ENCODE measurements at regions not wholly inside any gene's neighbourhood (a gene's known extent, or its start where the extent isn't known, plus 50 kb on each side); places are given as distances from the start of the nearest gene placed in this dataset.

DNA sequence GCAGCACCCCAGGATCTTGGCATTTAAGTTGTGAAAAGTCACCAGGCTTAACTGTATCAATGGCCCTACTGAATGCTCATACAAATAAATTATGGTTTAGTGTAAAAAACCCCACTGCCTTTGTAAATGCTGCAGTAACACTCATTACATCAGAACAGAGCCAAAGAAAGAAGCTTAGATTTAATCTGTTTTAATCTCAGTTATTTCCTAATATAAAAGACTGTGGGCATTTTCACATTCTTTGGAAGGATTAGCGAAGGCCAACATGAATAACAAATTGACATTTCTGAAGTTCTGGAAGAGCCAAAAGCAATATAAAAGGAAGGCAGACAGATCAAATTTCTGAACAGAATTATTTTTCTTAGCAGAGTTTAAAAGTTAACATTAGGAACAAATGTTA lies 140.0 kb upstream of the HCCS start:
- no peak overlapping the region for H3K4me3 ChIP-seq (ENCODE audit: low read depth, low read length)
- DNase-seq (ENCODE audit: low read depth): no peak
- TF ChIP-seq, protein P1, sequence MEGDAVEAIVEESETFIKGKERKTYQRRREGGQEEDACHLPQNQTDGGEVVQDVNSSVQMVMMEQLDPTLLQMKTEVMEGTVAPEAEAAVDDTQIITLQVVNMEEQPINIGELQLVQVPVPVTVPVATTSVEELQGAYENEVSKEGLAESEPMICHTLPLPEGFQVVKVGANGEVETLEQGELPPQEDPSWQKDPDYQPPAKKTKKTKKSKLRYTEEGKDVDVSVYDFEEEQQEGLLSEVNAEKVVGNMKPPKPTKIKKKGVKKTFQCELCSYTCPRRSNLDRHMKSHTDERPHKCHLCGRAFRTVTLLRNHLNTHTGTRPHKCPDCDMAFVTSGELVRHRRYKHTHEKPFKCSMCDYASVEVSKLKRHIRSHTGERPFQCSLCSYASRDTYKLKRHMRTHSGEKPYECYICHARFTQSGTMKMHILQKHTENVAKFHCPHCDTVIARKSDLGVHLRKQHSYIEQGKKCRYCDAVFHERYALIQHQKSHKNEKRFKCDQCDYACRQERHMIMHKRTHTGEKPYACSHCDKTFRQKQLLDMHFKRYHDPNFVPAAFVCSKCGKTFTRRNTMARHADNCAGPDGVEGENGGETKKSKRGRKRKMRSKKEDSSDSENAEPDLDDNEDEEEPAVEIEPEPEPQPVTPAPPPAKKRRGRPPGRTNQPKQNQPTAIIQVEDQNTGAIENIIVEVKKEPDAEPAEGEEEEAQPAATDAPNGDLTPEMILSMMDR (IDR thresholded peaks at IDR 0.05; ENCODE audit: insufficient read depth, low read depth, low read length): no peak

DNA sequence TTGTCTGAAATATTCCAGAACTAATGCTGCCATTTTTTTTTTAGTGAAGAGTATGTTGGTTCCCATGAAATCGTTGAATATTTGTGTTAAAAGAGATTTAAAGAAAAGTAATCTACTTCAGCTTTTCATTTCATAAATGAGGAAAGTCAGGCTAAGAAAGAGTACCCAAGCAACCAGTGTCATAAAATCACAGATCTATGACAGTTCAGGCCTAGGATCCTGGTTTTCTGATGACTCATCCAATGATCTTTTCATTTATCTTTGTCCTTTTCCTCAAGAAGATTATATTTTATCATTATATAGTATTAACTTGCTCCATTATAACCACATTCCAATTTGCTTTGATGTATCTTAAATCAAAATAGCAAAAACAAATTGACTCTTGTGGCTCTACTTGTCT lies 139.4 kb upstream of the HCCS start:
- TF ChIP-seq, protein P1 (IDR thresholded peaks at IDR 0.05; ENCODE audit: insufficient read depth, low read depth, low read length): no peak
- DNase-seq (ENCODE audit: low read depth): no peak
- H3K4me3 ChIP-seq (ENCODE audit: low read depth, low read length): no peak overlapping the region

DNA sequence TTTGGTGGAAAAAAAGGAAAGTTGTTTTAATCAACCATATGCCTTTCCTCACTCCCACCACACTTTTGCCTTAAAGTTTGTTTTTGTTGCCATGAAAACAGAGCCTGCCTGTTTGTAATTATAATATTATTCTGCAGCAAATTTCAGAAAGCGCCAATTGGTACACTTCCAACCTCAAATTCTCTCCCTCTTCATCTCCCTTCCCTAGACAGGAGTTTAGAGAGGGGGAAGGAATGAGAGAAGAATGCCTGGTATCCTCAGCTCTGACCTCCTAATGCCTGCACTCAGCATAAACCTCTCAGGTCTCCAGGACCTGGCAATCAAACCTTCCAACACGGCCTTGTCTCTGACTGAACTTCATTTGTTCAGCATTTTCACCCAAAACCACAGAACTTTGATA lies 138.4 kb upstream of the HCCS start:
- no peak for DNase-seq (ENCODE audit: low read depth)

DNA sequence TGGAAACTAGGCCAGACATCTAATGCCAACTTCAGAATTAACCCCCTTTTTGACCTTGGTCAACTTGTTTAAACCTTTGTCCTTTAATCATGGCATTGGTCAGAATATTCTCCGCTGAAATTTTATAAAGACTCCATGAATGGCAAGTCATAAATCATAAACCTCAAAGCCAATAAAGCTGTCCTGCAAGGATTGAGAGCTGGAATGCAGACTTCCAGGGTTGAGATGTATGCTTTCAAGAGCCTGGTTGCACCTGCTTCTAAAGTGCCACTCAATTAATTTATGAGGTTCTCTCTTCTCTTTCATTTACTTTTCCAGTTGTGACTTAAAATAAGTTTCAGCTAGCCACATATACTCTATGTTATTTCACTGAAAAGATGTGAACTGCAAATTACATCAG lies 136.2 kb upstream of the HCCS start:
- TF ChIP-seq, protein P1 (IDR thresholded peaks at IDR 0.05; ENCODE audit: insufficient read depth, low read depth, low read length): no peak
- no peak overlapping the region for H3K4me3 ChIP-seq (ENCODE audit: low read depth, low read length)
- no peak for DNase-seq (ENCODE audit: low read depth)

More for the DNA sequence above, 138.4 kb upstream of the HCCS start:
- H3K4me3 ChIP-seq (ENCODE audit: low read depth, low read length): no peak overlapping the region
- TF ChIP-seq, protein P1 (IDR thresholded peaks at IDR 0.05; ENCODE audit: insufficient read depth, low read depth, low read length): no peak

DNA sequence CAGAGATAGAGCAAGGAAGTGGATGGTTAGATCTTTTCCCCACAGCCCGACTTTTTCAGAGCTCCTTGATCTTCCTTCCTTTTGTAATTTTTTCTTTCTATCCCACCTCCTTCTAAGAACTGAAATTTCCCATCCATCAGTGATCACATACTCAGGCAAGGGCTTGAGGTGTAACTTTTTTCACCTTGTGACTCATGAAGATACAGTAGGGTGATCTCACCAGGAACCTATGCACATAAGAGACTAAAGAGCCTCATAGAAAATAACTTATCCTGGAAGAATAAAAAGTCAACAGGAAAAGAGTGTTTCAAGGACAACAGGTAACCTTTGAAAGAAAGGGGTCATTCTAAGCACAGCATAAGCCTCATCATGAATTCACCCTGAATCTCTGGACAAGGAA lies 131.2 kb upstream of the HCCS start:
- no peak overlapping the region for H3K4me3 ChIP-seq (ENCODE audit: low read depth, low read length)
- no peak for DNase-seq (ENCODE audit: low read depth)
- TF ChIP-seq, protein P1 (IDR thresholded peaks at IDR 0.05; ENCODE audit: insufficient read depth, low read depth, low read length): no peak

DNA sequence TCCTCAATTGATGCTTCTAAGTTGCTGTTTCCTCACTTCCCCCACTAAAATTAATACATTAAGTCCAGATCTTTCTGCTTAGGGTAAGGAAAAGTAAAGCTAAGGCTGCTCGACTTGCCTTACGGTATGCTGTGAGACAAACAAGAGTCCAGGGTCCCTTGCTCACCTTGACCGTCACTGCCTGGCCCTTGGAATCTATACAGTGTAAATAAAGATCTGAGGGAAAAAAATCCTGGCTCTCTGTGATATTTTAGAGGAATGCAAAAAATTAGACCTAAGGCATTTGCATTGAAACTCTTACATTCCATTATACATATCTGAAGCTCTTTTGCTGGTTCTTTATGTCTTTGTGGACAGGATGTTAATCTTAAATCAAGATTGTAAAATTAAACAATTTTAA lies 129.6 kb upstream of the HCCS start:
- TF ChIP-seq, protein P1 (IDR thresholded peaks at IDR 0.05; ENCODE audit: insufficient read depth, low read depth, low read length): no peak
- no peak for DNase-seq (ENCODE audit: low read depth)
- no peak overlapping the region for H3K4me3 ChIP-seq (ENCODE audit: low read depth, low read length)

DNA sequence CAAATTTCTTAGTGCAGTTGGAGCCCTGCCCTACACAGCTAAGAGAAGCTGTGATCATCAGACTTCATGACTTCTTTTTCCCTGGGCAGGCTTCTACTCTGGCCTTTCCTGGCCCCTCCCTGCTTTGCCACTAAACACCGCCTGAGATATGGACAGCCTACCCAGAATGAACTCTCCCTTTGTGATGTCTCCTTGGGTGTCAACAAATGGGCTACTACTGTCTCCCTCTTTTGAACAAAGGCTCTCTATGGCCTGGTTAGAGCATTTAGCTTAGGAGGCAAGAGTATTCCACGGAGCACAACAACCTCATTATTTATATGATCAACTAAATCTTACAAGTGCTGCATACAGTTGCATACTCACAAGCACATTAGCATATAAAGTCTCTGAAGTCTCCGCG lies 127.6 kb upstream of the HCCS start:
- DNase-seq (ENCODE audit: low read depth): no peak
- TF ChIP-seq, protein P1 (IDR thresholded peaks at IDR 0.05; ENCODE audit: insufficient read depth, low read depth, low read length): no peak
- no peak overlapping the region for H3K4me3 ChIP-seq (ENCODE audit: low read depth, low read length)
